Suprapubic skin (tissue), 4 donors: ENCODE measurements at regions not wholly inside any gene's neighbourhood (a gene's known extent, or its start where the extent isn't known, plus 50 kb on each side); places are given as distances from the start of the nearest gene placed in this dataset.

ENCODE experiments used
- DNase-seq, 2 donors: peaks; one replicate each; pipeline ENCODE4 v3.0.0-alpha.2; 2019; ENCODE audit warnings: low spot score in 2 of 2
- H3K27ac ChIP-seq: fragments of 200-600 bp; sonication (generic); one replicate; pipeline ENCODE4 v1.5.1; 2019
- H3K27me3 ChIP-seq: fragments of 200-600 bp; sonication (generic); one replicate; pipeline ENCODE4 v1.5.1; 2019
- H3K36me3 ChIP-seq: fragments of 200-600 bp; sonication (generic); one replicate; pipeline ENCODE4 v1.5.1; 2019
- H3K4me1 ChIP-seq: fragments of 200-600 bp; sonication (generic); one replicate; pipeline ENCODE4 v1.5.1; 2019
- H3K4me3 ChIP-seq: fragments of 200-600 bp; sonication (generic); one replicate; pipeline ENCODE4 v1.5.1; 2019; ENCODE audit warnings: mild to moderate bottlenecking
- H3K9me3 ChIP-seq: fragments of 200-600 bp; sonication (generic); one replicate; pipeline ENCODE4 v1.5.1; 2019
- CTCF ChIP-seq, 2 donors: fragments of 200-600 bp in 1 of 2; fragments of 450-650 bp in 1 of 2; sonication (generic) in 1 of 2; IDR thresholded peaks; one replicate each; pipeline ENCODE4 v1.5.1; 2016 to 2019; ENCODE audit warnings: antibody characterized with exemption in 2 of 2, mild to moderate bottlenecking in 1 of 2, moderate library complexity in 1 of 2
- EP300 ChIP-seq: sonication (generic); formaldehyde crosslinking; IDR thresholded peaks from one replicate; pipeline ENCODE4 v1.6.1; 2017; ENCODE audit warnings: antibody characterized with exemption
- POLR2A ChIP-seq, 2 donors: fragments of 450-650 bp; IDR thresholded peaks; one replicate each; pipeline ENCODE4 v1.6.1; 2017; ENCODE audit warnings: antibody characterized with exemption in 2 of 2, mild to moderate bottlenecking in 2 of 2, moderate library complexity in 2 of 2
- POLR2AphosphoS5 ChIP-seq, 3 donors: sonication (generic); formaldehyde crosslinking; IDR thresholded peaks; one replicate each; pipeline ENCODE4 v1.6.1; 2017; ENCODE audit warnings: antibody characterized with exemption in 3 of 3
- WGBS: methylation state at CpG from one replicate; pipeline ENCODE4 v1.1.5; 2018; 5-methylcytosine and 5-hydroxymethylcytosine counted together

- Histone ChIP-seq H3K9me3 (peaks cover 7% of the 10 kb centered on the region), H3K36me3 (no peaks in the 10 kb centered on the region), H3K27me3 (no peaks in the 10 kb centered on the region), H3K4me1 (no peaks in the 10 kb centered on the region), H3K27ac (no peak overlapping the region), H3K4me3 (no peak overlapping the region)
- TF ChIP-seq POLR2AphosphoS5 (IDR thresholded peaks at IDR 0.05): no peak
- TF ChIP-seq POLR2A (IDR thresholded peaks at IDR 0.05): no peak
- no peak for TF ChIP-seq EP300
- TF ChIP-seq CTCF (IDR thresholded peaks at IDR 0.05): no peak
- 70% methylated on average over 8 of the region's 8 CpGs for WGBS
- no peak for DNase-seq
Measured at GRCh38 chr18:77567205-77567604, 317.6 kb downstream of the GALR1 start.

- Histone ChIP-seq H3K36me3 (no peaks in the 10 kb centered on the region), H3K4me3 (no peak overlapping the region), H3K9me3 (peaks cover 7% of the 10 kb centered on the region), H3K4me1 (no peaks in the 10 kb centered on the region), H3K27ac (no peak overlapping the region), H3K27me3 (no peaks in the 10 kb centered on the region)
- 84% methylated on average over 8 of the region's 8 CpGs for WGBS
- no peak for DNase-seq
- TF ChIP-seq EP300: no peak
- no peak for TF ChIP-seq POLR2AphosphoS5 (IDR thresholded peaks at IDR 0.05)
- no peak for TF ChIP-seq CTCF (IDR thresholded peaks at IDR 0.05)
- no peak for TF ChIP-seq POLR2A (IDR thresholded peaks at IDR 0.05)
Measured at GRCh38 chr18:77571743-77572142, 322.1 kb downstream of the GALR1 start.

- Histone ChIP-seq H3K9me3 (peaks cover 7% of the 10 kb centered on the region), H3K27ac (no peak overlapping the region), H3K4me1 (no peaks in the 10 kb centered on the region), H3K4me3 (no peak overlapping the region), H3K36me3 (no peaks in the 10 kb centered on the region), H3K27me3 (no peaks in the 10 kb centered on the region)
- no peak for DNase-seq
- TF ChIP-seq POLR2AphosphoS5 (IDR thresholded peaks at IDR 0.05) (no peak), CTCF (IDR thresholded peaks at IDR 0.05) (no peak), EP300 (no peak), POLR2A (IDR thresholded peaks at IDR 0.05) (no peak)
- WGBS: 89% methylated on average over 6 of the region's 9 CpGs
Measured at GRCh38 chr18:77572537-77572936, 322.9 kb downstream of the GALR1 start.

- Histone ChIP-seq H3K4me3 (no peak overlapping the region), H3K4me1 (no peaks in the 10 kb centered on the region), H3K9me3 (peaks cover 5% of the 10 kb centered on the region), H3K27me3 (no peaks in the 10 kb centered on the region), H3K36me3 (no peaks in the 10 kb centered on the region), H3K27ac (no peak overlapping the region)
- TF ChIP-seq EP300: no peak
- TF ChIP-seq CTCF (IDR thresholded peaks at IDR 0.05): no peak
- TF ChIP-seq POLR2AphosphoS5 (IDR thresholded peaks at IDR 0.05): no peak
- TF ChIP-seq POLR2A (IDR thresholded peaks at IDR 0.05): no peak
- DNase-seq: no peak
- WGBS: 69% methylated on average over 3 of the region's 3 CpGs
Measured at GRCh38 chr18:77573571-77573970, 323.9 kb downstream of the GALR1 start.

- 59% methylated on average over 7 of the region's 7 CpGs for WGBS
- H3K27me3 ChIP-seq: no peaks in the 10 kb centered on the region
- H3K36me3 ChIP-seq: no peaks in the 10 kb centered on the region
- H3K9me3 ChIP-seq: no peaks in the 10 kb centered on the region
- no peak for TF ChIP-seq CTCF (IDR thresholded peaks at IDR 0.05)
- no peak for TF ChIP-seq EP300
- no peak for TF ChIP-seq POLR2A (IDR thresholded peaks at IDR 0.05)
- TF ChIP-seq POLR2AphosphoS5 (IDR thresholded peaks at IDR 0.05): no peak
- H3K27ac ChIP-seq: no peak overlapping the region
- no peak for DNase-seq
- no peak overlapping the region for H3K4me3 ChIP-seq
- H3K4me1 ChIP-seq: no peaks in the 10 kb centered on the region
Measured at GRCh38 chr18:77590943-77591515, 341.4 kb downstream of the GALR1 start.
